ENCODE measurements at regions not wholly inside any gene's neighbourhood (a gene's known extent, or its start where the extent isn't known, plus 50 kb on each side); places are given as distances from the start of the nearest gene placed in this dataset.

GRCh38 chr20:12199703-12200102 is 282.0 kb downstream of the BTBD3 start:
- Histone ChIP-seq H3K4me3 (no peak overlapping the region), H3K9me3 (no peaks in the 10 kb centered on the region), H3K36me3 (no peaks in the 10 kb centered on the region), H3K27me3 (replicated peaks in 1 of 7) (no peaks in the 10 kb centered on the region), H3K27ac (no peak overlapping the region), H3K4me1 (no peaks in the 10 kb centered on the region)
- no peak for DNase-seq
- TF ChIP-seq POLR2A (IDR thresholded peaks at IDR 0.05) (no peak), CTCF (IDR thresholded peaks at IDR 0.05 in 8 of 11, conservative IDR thresholded peaks at IDR 0.05 in 3 of 11) (no peak), POLR2AphosphoS5 (IDR thresholded peaks at IDR 0.05) (no peak)
- 68 to 86% (median 80%) methylated on average over 5 of the region's 5 CpGs for WGBS, 5 donors
- intact Hi-C loops (cut with DNase I; ENCODE audit: low total_unique reads): no loop called here

- H3K4me3 ChIP-seq: no peak overlapping the region
- DNase-seq: no peak
- H3K27me3 ChIP-seq (replicated peaks in 1 of 7): no peaks in the 10 kb centered on the region
- 64 to 79% (median 72%) methylated on average over 5 of the region's 5 CpGs for WGBS, 5 donors
- H3K4me1 ChIP-seq: no peaks in the 10 kb centered on the region
- intact Hi-C loops (cut with DNase I; ENCODE audit: low total_unique reads): no loop called here
- H3K36me3 ChIP-seq: no peaks in the 10 kb centered on the region
- no peak overlapping the region for H3K27ac ChIP-seq
- H3K9me3 ChIP-seq: no peaks in the 10 kb centered on the region
- TF ChIP-seq POLR2AphosphoS5 (IDR thresholded peaks at IDR 0.05) (no peak), POLR2A (IDR thresholded peaks at IDR 0.05) (no peak), CTCF (IDR thresholded peaks at IDR 0.05 in 8 of 11, conservative IDR thresholded peaks at IDR 0.05 in 3 of 11) (no peak)
These were observed 283.7 kb downstream of the BTBD3 start for GRCh38 chr20:12201289-12201991.

- H3K27ac ChIP-seq: no peak overlapping the region
- no peak overlapping the region for H3K4me3 ChIP-seq
- DNase-seq: no peak
- intact Hi-C loops (cut with DNase I; ENCODE audit: low total_unique reads): no loop called here
- H3K27me3 ChIP-seq (replicated peaks in 1 of 7): no peaks in the 10 kb centered on the region
- H3K9me3 ChIP-seq: no peaks in the 10 kb centered on the region
- H3K4me1 ChIP-seq: no peaks in the 10 kb centered on the region
- H3K36me3 ChIP-seq: no peaks in the 10 kb centered on the region
- TF ChIP-seq POLR2A (IDR thresholded peaks at IDR 0.05) (no peak), POLR2AphosphoS5 (IDR thresholded peaks at IDR 0.05) (no peak), CTCF (IDR thresholded peaks at IDR 0.05 in 8 of 11, conservative IDR thresholded peaks at IDR 0.05 in 3 of 11) (no peak)
These were observed 285.7 kb downstream of the BTBD3 start for GRCh38 chr20:12203399-12203798.

- DNase-seq: no peak
- no peaks in the 10 kb centered on the region for H3K9me3 ChIP-seq
- no peaks in the 10 kb centered on the region for H3K36me3 ChIP-seq
- H3K27ac ChIP-seq: no peak overlapping the region
- no peak for TF ChIP-seq POLR2AphosphoS5 (IDR thresholded peaks at IDR 0.05)
- no peak for TF ChIP-seq CTCF (IDR thresholded peaks at IDR 0.05 in 8 of 11, conservative IDR thresholded peaks at IDR 0.05 in 3 of 11)
- no peak for TF ChIP-seq POLR2A (IDR thresholded peaks at IDR 0.05)
- no peaks in the 10 kb centered on the region for H3K4me1 ChIP-seq
- intact Hi-C loops (cut with DNase I; ENCODE audit: low total_unique reads): no loop called here
- H3K27me3 ChIP-seq (replicated peaks in 1 of 7): no peaks in the 10 kb centered on the region
- H3K4me3 ChIP-seq: no peak overlapping the region
- 31 to 53% (median 49%) methylated on average over 1 of the region's 1 CpG for WGBS, 5 donors
These were observed 286.3 kb downstream of the BTBD3 start for GRCh38 chr20:12203981-12204380.
